MM.1S (cell line): ENCODE measurements at regions not wholly inside any gene's neighbourhood (a gene's known extent, or its start where the extent isn't known, plus 50 kb on each side); places are given as distances from the start of the nearest gene placed in this dataset.

ENCODE experiments used
- EZH2 ChIP-seq: fragments of 300-600 bp; sonication (generic); optimal IDR thresholded peaks from 2 replicates; pipeline ENCODE3; 2017; ENCODE audit warnings: low read depth, mild to moderate bottlenecking, antibody characterized with exemption, low read length, mixed read lengths
- EZH2phosphoT487 ChIP-seq: fragments of 300-600 bp; sonication (generic); IDR thresholded peaks from 2 replicates; pipeline ENCODE4 v1.6.1; 2018; ENCODE audit warnings: antibody characterized with exemption, low read length
- TF ChIP-seq, protein P1 (sequence below): fragments of 300-600 bp; sonication (generic); IDR thresholded peaks from 2 replicates; pipeline ENCODE4 v1.5.1; 2016; ENCODE audit warnings: antibody characterized with exemption, low read length, mixed read lengths

DNA sequence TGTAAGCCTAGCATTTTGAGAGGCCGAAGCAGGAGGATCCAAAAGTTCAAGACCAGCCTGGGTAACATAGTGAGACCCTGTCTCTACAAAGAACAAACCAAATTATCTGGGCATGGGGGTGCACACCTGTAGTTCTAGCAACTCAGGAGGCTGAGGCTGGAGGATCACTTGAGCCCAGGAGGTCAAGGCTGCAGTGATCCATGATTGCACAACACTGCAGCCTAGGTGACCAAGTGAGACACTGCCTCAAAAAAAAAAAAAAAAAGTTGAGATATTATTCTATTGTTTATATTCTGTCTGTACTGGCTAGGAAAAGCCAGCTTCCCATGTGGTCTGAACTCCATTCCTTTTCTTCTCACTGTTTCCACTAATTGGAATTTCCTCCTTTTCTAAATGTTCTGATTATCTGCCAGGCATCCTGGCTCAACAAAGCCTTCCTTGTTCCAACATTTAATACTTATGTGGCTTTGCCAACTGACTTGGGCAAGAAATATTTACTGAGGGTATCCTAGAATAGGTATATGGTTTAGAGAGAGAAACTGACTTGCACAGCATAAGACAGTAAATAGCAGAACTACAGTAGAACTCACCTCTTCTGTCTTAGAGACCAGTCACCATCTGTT lies 175.2 kb upstream of the ADAMTS3 start:
- TF ChIP-seq, protein P1, sequence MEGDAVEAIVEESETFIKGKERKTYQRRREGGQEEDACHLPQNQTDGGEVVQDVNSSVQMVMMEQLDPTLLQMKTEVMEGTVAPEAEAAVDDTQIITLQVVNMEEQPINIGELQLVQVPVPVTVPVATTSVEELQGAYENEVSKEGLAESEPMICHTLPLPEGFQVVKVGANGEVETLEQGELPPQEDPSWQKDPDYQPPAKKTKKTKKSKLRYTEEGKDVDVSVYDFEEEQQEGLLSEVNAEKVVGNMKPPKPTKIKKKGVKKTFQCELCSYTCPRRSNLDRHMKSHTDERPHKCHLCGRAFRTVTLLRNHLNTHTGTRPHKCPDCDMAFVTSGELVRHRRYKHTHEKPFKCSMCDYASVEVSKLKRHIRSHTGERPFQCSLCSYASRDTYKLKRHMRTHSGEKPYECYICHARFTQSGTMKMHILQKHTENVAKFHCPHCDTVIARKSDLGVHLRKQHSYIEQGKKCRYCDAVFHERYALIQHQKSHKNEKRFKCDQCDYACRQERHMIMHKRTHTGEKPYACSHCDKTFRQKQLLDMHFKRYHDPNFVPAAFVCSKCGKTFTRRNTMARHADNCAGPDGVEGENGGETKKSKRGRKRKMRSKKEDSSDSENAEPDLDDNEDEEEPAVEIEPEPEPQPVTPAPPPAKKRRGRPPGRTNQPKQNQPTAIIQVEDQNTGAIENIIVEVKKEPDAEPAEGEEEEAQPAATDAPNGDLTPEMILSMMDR = no peak
- no peak for TF ChIP-seq EZH2phosphoT487
- TF ChIP-seq EZH2 = no peak
